ENCODE measurements at regions not wholly inside any gene's neighbourhood (a gene's known extent, or its start where the extent isn't known, plus 50 kb on each side); places are given as distances from the start of the nearest gene placed in this dataset.
"Not testable (repeated sequence)": the region's sequence is repeated elsewhere in the genome, so short reads cannot be mapped to it uniquely, and the experiment has no call there.

DNA sequence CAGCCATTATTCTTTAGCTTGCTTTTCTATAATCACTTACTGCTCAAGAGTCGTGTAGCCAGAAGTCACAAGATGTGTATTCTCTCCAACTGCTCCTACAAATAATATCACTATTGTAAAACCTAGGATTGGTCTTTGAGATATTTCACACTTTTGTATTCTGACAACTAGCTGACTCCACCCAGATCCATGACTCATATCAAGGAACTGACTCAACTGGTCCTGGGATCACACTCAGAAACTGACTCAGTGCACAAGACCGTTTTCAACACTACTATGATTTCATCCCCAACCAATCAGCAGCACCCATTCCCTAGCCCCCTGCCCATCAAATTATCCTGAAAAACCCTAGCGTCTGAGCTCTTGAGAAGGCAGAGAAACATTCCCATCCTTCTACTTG is 56.5 kb upstream of the ORC5 start:
- H3K27ac Mint-ChIP-seq: no peak overlapping the region
- H3K4me1 Mint-ChIP-seq: no peaks in the 10 kb centered on the region
- no peaks in the 10 kb centered on the region for H3K9me3 Mint-ChIP-seq
- peaks cover 15% of the 10 kb centered on the region for H3K27me3 Mint-ChIP-seq
- H3K36me3 Mint-ChIP-seq (ENCODE audit: low read depth): no peaks in the 10 kb centered on the region
- intact Hi-C loops (cut with micrococcal nuclease): no loop called here
- no peak overlapping the region for H3K4me3 Mint-ChIP-seq
- DNase-seq: no peak

DNA sequence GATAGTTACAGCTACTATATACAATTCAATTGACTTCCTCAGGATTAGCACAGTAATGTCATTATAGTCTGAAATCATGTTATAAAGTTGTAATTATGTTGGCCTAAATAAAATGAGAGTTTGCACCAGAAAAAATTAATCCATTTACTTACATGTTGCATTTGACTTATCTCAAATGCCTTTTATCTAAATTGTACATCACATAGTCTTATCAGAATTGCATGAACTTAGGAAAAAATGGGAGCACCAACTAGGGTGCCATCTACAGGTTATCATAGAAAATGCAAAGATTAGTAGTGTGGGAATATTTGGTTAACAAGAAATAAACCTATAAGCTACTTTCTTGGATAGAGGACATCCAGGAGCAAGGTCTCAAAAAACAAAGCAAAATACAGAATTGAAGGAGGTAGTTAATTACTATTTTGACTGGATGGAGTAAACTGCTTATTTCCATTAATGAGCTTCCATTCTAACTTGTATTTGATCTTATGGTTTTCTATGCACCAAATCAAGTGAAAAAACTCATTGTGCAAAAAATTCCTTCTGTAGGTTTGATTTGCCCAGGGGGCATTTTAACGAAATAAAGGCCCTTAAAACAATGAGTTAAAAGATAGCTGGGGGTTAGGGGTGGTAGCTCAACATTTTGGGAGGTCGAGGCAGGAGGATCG is 60.0 kb upstream of the ORC5 start:
- intact Hi-C loops (cut with micrococcal nuclease): loop anchor here (5.0 kb wide), 1 partner anchor 696 kb away; no protein-coding TSS in a partner anchor
- peaks cover 7% of the 10 kb centered on the region for H3K27me3 Mint-ChIP-seq
- H3K27ac Mint-ChIP-seq: no peak overlapping the region
- DNase-seq: no peak
- H3K4me3 Mint-ChIP-seq: no peak overlapping the region
- H3K36me3 Mint-ChIP-seq (ENCODE audit: low read depth): no peaks in the 10 kb centered on the region
- no peaks in the 10 kb centered on the region for H3K9me3 Mint-ChIP-seq
- H3K4me1 Mint-ChIP-seq: no peaks in the 10 kb centered on the region

DNA sequence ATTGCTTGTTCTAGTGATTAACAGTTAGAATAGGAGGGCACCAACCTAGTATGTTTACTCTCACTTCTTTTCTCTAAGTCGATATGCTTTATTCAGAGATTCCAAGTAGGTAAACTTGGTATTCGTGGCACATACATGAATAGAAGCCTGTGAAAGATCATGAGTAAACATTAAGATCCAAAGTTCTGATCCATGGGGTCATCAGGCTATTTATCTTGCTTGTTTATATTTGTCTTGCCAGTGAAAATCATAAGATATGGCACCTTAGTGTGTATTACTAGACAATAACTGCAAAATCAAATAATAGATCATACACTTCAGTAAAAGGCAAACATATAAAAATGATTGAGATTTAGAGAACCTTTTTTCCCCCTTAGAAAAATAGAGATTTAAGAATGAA is 56.5 kb upstream of the LHFPL3 start:
- H3K27me3 Mint-ChIP-seq: peaks cover 2% of the 10 kb centered on the region
- H3K9me3 Mint-ChIP-seq: no peaks in the 10 kb centered on the region
- no peak overlapping the region for H3K4me3 Mint-ChIP-seq
- no peak for DNase-seq
- no peaks in the 10 kb centered on the region for H3K36me3 Mint-ChIP-seq (ENCODE audit: low read depth)
- intact Hi-C loops (cut with micrococcal nuclease): no loop called here
- no peak overlapping the region for H3K27ac Mint-ChIP-seq
- H3K4me1 Mint-ChIP-seq: peaks cover 2% of the 10 kb centered on the region

GRCh38 chr7:104272767-104273384 is 55.5 kb upstream of the LHFPL3 start:
- intact Hi-C loops (cut with micrococcal nuclease): no loop called here
- no peak overlapping the region for H3K4me3 Mint-ChIP-seq

DNA sequence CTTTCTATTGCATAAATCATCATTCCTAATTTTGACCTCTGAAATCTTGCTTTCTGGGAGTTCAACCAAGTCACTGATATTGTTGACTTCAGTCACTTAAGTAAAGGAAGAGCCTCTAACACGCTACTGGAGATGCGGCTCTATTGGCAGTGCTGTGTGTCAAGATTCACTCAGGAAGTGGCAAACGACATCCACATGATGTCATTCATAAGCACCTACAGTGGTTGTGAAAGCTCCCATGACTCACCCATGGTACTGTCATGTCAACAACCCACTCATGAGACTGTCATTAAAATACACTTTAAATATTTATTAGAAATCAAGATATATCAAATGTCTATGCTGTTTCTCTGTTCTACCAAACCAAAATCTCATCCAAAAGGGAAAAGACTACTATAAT is 52.5 kb upstream of the LHFPL3 start:
- Mint-ChIP-seq H3K27ac (no peak overlapping the region), H3K27me3 (peaks cover 1% of the 10 kb centered on the region), H3K4me3 (no peak overlapping the region), H3K9me3 (peaks cover 3% of the 10 kb centered on the region), H3K4me1 (peaks cover 2% of the 10 kb centered on the region), H3K36me3 (ENCODE audit: low read depth) (no peaks in the 10 kb centered on the region)
- intact Hi-C loops (cut with micrococcal nuclease): no loop called here
- DNase-seq: peak; percentile 56

More at GRCh38 chr7:104272767-104273384, 55.5 kb upstream of the LHFPL3 start:
- Mint-ChIP-seq H3K27me3 (peaks cover 2% of the 10 kb centered on the region), H3K4me1 (peaks cover 2% of the 10 kb centered on the region), H3K27ac (no peak overlapping the region), H3K36me3 (ENCODE audit: low read depth) (no peaks in the 10 kb centered on the region), H3K9me3 (no peaks in the 10 kb centered on the region)
- peak; percentile 57 for DNase-seq

DNA sequence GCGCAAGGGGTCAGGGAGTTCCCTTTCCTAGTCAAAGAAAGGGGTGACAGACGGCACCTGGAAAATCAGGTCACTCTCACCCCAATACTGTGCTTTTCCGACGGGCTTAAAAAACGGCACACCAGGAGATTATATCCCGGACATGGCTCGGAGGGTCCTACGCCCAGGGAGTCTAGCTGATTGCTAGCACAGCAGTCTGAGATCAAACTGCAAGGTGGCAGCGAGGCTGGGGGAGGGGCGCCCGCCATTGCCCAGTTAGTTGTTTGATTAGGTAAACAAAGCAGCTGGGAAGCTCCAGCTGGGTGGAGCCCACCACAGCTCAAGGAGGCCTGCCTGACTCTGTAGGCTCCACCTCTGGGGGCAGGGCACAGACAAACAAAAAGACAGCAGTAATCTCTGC is 51.7 kb upstream of the LHFPL3 start:
- H3K4me1 Mint-ChIP-seq; intact Hi-C loops (cut with micrococcal nuclease); H3K4me3 Mint-ChIP-seq; H3K9me3 Mint-ChIP-seq; H3K27ac Mint-ChIP-seq; DNase-seq; H3K27me3 Mint-ChIP-seq; H3K36me3 Mint-ChIP-seq (ENCODE audit: low read depth): not testable (repeated sequence)
